ENCODE measurements at regions not wholly inside any gene's neighbourhood (a gene's known extent, or its start where the extent isn't known, plus 50 kb on each side); places are given as distances from the start of the nearest gene placed in this dataset.

- POLR2A ChIA-PET (ENCODE audit: unreplicated experiment): no interaction called here
- CTCF ChIA-PET: no interaction called here
- intact Hi-C loops (cut with micrococcal nuclease): no loop called here
- Histone ChIP-seq H3K27me3 (ENCODE audit: low read length) (no peaks in the 10 kb centered on the region), H3K36me3 (ENCODE audit: low read depth, low read length) (no peaks in the 10 kb centered on the region), H3K4me2 (ENCODE audit: low read length) (no peak overlapping the region), H3F3A (ENCODE audit: low read length, unreplicated experiment) (no peaks in the 10 kb centered on the region), H3K4me3 (ENCODE audit: low read length) (no peak overlapping the region), H3K9me3 (ENCODE audit: low read length) (no peaks in the 10 kb centered on the region), H3K27ac (ENCODE audit: low read length) (no peak overlapping the region), H3K9me2 (replicated peaks; ENCODE audit: low read length) (no peaks in the 10 kb centered on the region), H3K9ac (ENCODE audit: low read length) (no peak overlapping the region), H4K20me1 (ENCODE audit: low read length) (no peaks in the 10 kb centered on the region), H2AFZ (ENCODE audit: low read length) (no peak overlapping the region), H3K4me1 (ENCODE audit: insufficient read depth, low read length) (peaks cover 30% of the 10 kb centered on the region), H3K79me2 (ENCODE audit: low read length) (no peaks in the 10 kb centered on the region)
- ATAC-seq: no peak
- TF ChIP-seq EZH2 (IDR thresholded peaks at IDR 0.05; ENCODE audit: low read length, unreplicated experiment) (no peak), CTCF (conservative IDR thresholded peaks at IDR 0.05; ENCODE audit: low read depth, low read length) (no peak), EZH2phosphoT487 (IDR thresholded peaks at IDR 0.05; ENCODE audit: borderline replicate concordance, low read length) (no peak)
- no peak for DNase-seq
- BruUV-seq (replicated peaks): no TSS peak
Observed at GRCh38 chr11:87440076-87440770, 402.5 kb downstream of the TMEM135 start.

GRCh38 chr11:87438416-87438815, 400.7 kb downstream of the TMEM135 start:
- DNase-seq (no peak), ATAC-seq (no peak)
- Histone ChIP-seq H4K20me1 (ENCODE audit: low read length) (no peaks in the 10 kb centered on the region), H3K27ac (ENCODE audit: low read length) (no peak overlapping the region), H3K79me2 (ENCODE audit: low read length) (no peaks in the 10 kb centered on the region), H3K9ac (ENCODE audit: low read length) (no peak overlapping the region), H3K9me2 (replicated peaks; ENCODE audit: low read length) (no peaks in the 10 kb centered on the region), H3K4me1 (ENCODE audit: insufficient read depth, low read length) (peaks cover 27% of the 10 kb centered on the region), H3F3A (ENCODE audit: low read length, unreplicated experiment) (no peaks in the 10 kb centered on the region), H3K9me3 (ENCODE audit: low read length) (no peaks in the 10 kb centered on the region), H3K36me3 (ENCODE audit: low read depth, low read length) (no peaks in the 10 kb centered on the region), H3K27me3 (ENCODE audit: low read length) (no peaks in the 10 kb centered on the region), H3K4me3 (ENCODE audit: low read length) (no peak overlapping the region), H2AFZ (ENCODE audit: low read length) (no peak overlapping the region), H3K4me2 (ENCODE audit: low read length) (0 out of 2 replicates have a peak overlapping the region, but pooled peaks have one; percentile 11)
- ChIA-PET POLR2A (ENCODE audit: unreplicated experiment) (interaction anchor here (0.6 to 0.7 kb wide), 2 partner anchors 190 to 284 kb away, joined by 3 read pairs; no protein-coding TSS in a partner anchor), CTCF (interaction anchor here (0.7 kb wide), 1 partner anchor 16 kb away, joined by 3 read pairs; no protein-coding TSS in a partner anchor)
- TF ChIP-seq CTCF (conservative IDR thresholded peaks at IDR 0.05; ENCODE audit: low read depth, low read length): no peak
- intact Hi-C loops (cut with micrococcal nuclease): no loop called here
- no TSS peak for BruUV-seq (replicated peaks)

GRCh38 chr11:87437844-87438223, 400.1 kb downstream of the TMEM135 start:
- BruUV-seq (replicated peaks): no TSS peak

More at GRCh38 chr11:87437844-87438223, 400.1 kb downstream of the TMEM135 start:
- Histone ChIP-seq H3K9me2 (replicated peaks; ENCODE audit: low read length) (no peaks in the 10 kb centered on the region), H3K9me3 (ENCODE audit: low read length) (no peaks in the 10 kb centered on the region), H3K36me3 (ENCODE audit: low read depth, low read length) (no peaks in the 10 kb centered on the region), H3K4me3 (ENCODE audit: low read length) (no peak overlapping the region), H4K20me1 (ENCODE audit: low read length) (no peaks in the 10 kb centered on the region), H3K9ac (ENCODE audit: low read length) (no peak overlapping the region), H3K27me3 (ENCODE audit: low read length) (no peaks in the 10 kb centered on the region), H2AFZ (ENCODE audit: low read length) (no peak overlapping the region), H3K4me1 (ENCODE audit: insufficient read depth, low read length) (peaks cover 27% of the 10 kb centered on the region), H3F3A (ENCODE audit: low read length, unreplicated experiment) (no peaks in the 10 kb centered on the region), H3K27ac (ENCODE audit: low read length) (peak overlapping the region; percentile 3; the same call in 1 of the 2 replicates), H3K79me2 (ENCODE audit: low read length) (no peaks in the 10 kb centered on the region), H3K4me2 (ENCODE audit: low read length) (peak overlapping the region; percentile 11; the same call in 1 of the 2 replicates)
- ChIA-PET POLR2A (ENCODE audit: unreplicated experiment) (interaction anchor here (0.6 to 0.7 kb wide), 2 partner anchors 190 to 284 kb away, joined by 3 read pairs; no protein-coding TSS in a partner anchor), CTCF (interaction anchor here (0.7 kb wide), 3 partner anchors 15 to 1573 kb away, joined by 3 to 13 read pairs (median 10); no protein-coding TSS in a partner anchor)
- ATAC-seq (peak; percentile 95), DNase-seq (peak; percentile 92)
- intact Hi-C loops (cut with micrococcal nuclease): no loop called here
- no peak for TF ChIP-seq EZH2 (IDR thresholded peaks at IDR 0.05; ENCODE audit: low read length, unreplicated experiment)
- TF ChIP-seq EZH2phosphoT487 (IDR thresholded peaks at IDR 0.05; ENCODE audit: borderline replicate concordance, low read length): no peak
- TF ChIP-seq CTCF (conservative IDR thresholded peaks at IDR 0.05; ENCODE audit: low read depth, low read length): no peak

Data from PC-3 (cell line).